Retinal pigment epithelial cell (primary cell): ENCODE measurements at regions not wholly inside any gene's neighbourhood (a gene's known extent, or its start where the extent isn't known, plus 50 kb on each side); places are given as distances from the start of the nearest gene placed in this dataset.

ENCODE experiments used
- DNase-seq: peaks from one replicate; pipeline ENCODE4 v3.0.0-alpha.2; 2010; ENCODE audit warnings: low read depth
- H3K4me3 ChIP-seq: 2 replicates; pipeline ENCODE4 v1.5.1; 2011; ENCODE audit warnings: mild to moderate bottlenecking, low read length, control low read depth, moderate library complexity
- TF ChIP-seq, protein P1 (sequence below): conservative IDR thresholded peaks from 2 replicates; pipeline ENCODE4 v1.5.1; 2011; ENCODE audit warnings: low read depth, low read length, control low read depth, inconsistent platforms

DNA sequence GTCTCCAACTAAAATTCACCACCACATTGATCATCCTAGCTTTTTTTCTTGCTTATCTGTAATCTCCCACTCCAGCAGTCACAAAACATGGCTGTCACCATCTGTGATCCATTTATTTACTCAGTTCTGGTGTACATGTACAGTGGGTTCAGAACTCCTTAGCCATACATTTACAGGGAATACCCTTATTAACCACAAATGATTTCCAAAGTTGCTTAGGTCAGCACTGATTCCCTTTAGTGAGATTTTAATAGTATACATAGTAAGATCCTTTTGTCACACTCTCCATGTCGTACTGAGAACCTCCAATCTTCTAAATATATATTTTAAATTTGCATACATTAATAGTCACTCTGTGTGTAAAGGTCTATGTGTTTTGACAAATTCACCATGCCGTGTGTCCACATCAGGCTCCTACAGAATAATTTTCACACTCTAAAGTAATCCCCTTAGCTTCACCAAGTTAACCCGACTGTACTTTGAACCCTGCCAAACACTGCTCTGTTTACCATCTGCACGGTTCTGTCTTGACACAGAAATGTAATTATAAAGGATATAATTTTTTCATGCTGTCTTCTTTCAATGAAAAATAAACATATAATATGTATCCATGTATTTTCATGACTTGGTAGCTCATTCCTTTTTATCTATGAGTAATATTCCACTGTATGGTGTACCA lies 473.6 kb upstream of the ZP4 start:
- H3K4me3 ChIP-seq = no peak overlapping the region
- DNase-seq = no peak
- TF ChIP-seq, protein P1, sequence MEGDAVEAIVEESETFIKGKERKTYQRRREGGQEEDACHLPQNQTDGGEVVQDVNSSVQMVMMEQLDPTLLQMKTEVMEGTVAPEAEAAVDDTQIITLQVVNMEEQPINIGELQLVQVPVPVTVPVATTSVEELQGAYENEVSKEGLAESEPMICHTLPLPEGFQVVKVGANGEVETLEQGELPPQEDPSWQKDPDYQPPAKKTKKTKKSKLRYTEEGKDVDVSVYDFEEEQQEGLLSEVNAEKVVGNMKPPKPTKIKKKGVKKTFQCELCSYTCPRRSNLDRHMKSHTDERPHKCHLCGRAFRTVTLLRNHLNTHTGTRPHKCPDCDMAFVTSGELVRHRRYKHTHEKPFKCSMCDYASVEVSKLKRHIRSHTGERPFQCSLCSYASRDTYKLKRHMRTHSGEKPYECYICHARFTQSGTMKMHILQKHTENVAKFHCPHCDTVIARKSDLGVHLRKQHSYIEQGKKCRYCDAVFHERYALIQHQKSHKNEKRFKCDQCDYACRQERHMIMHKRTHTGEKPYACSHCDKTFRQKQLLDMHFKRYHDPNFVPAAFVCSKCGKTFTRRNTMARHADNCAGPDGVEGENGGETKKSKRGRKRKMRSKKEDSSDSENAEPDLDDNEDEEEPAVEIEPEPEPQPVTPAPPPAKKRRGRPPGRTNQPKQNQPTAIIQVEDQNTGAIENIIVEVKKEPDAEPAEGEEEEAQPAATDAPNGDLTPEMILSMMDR = no peak

GRCh38 chr1:238360474-238360873 lies 469.8 kb upstream of the ZP4 start:
- no peak overlapping the region for H3K4me3 ChIP-seq
- TF ChIP-seq, protein P1 = no peak
- DNase-seq = no peak

DNA sequence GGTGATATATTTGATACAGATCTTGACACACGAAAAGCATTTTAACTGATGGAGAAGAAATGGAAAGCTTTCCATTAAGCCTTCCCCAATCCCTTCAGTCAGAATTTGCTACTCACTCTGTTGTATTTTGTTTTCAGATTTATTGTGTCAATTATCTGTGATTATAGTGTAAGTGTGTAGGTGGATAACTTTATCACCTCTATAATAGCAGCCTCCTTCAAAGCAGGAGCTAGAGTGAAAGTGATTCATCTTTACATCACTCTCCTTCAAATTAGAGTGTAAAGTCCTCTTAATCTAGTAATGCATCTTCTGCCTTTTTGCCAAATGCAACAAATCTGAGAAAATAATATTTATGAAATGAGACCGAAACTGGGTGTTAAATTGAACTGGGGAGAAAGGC lies 459.7 kb upstream of the ZP4 start:
- TF ChIP-seq, protein P1 = no peak
- no peak overlapping the region for H3K4me3 ChIP-seq
- DNase-seq = no peak

DNA sequence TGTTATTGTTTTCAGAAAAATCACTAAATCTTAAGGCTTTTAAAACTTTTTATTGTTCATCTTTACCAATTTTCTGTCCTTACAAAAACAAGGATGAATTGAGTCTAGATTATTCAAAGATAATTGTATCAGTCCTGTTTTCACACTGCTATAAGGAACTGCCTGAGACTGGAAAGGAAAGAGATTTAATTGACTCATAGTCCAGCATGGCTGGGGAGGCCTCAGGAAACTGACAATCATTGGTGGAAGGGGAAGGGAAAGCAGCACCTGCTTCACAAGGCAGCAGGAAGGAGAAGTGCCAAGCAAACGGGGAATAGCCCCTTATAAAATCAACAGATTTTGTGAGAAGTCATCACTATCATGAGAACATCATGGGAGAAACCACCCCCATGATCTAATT lies 455.6 kb upstream of the ZP4 start:
- DNase-seq = no peak
- no peak overlapping the region for H3K4me3 ChIP-seq
- TF ChIP-seq, protein P1 = no peak

DNA sequence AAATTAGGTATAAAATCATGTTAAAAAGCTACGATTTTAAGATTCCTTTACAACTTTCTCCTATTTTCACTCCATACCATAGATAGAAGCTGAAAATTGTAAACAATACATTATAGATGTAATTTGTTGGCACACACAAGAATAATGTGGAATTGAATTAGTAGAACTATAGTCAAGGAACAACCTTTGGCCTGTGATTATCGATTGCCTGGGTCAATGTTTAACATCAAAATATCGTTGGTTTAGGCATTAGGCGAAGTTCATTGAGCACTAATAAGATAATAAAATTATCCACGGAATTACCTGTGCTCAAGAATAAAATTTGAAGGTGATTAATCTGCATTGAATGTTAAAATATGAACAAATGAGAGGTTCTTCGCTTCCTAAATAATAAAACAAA lies 455.1 kb upstream of the ZP4 start:
- no peak overlapping the region for H3K4me3 ChIP-seq
- TF ChIP-seq, protein P1 = no peak
- DNase-seq = no peak

DNA sequence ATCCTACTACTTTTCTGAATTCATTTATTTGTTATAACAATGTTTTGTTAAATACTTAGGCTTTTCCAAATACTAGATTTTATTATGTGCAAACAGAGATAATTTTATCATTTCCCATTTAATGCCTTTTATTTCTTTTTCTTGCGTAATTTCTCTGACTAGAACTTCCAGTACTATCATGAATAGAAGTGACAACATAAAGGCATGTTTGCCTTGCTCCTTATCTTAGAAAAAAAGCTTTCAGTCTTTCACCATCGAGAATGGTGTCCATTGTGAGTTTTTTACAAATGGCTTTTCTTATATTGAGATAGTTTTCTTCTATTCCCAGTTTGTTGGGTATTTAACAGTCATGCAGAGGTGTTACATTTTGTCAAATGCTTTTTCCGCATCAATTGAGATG lies 453.1 kb upstream of the ZP4 start:
- DNase-seq = no peak
- TF ChIP-seq, protein P1 = no peak
- no peak overlapping the region for H3K4me3 ChIP-seq

- no peak for DNase-seq
- TF ChIP-seq, protein P1 = no peak
- no peak overlapping the region for H3K4me3 ChIP-seq
Observed at GRCh38 chr1:238341395-238341794, 450.7 kb upstream of the ZP4 start.
